ENCODE measurements at regions not wholly inside any gene's neighbourhood (a gene's known extent, or its start where the extent isn't known, plus 50 kb on each side); places are given as distances from the start of the nearest gene placed in this dataset.

DNA sequence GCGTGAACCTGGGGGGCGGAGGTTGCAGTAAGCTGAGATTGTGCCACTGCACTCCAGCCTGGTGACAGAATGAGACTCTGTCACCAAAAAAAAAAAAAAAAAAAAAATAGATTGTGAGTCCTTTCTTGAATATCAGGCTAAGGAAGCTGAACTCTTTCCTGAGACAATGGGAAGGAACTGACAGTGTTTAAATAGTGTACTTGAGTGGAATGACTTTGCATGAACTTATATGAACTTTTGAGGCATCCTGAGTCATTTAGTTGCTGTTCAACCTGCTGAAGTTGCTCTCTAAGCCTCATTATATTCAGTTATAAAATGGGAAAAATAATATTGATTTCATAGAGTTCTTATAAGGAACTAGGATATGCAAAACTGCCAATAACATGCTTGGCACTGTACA, 79.3 kb upstream of the LIMCH1 start:
- DNase-seq: no peak

DNA sequence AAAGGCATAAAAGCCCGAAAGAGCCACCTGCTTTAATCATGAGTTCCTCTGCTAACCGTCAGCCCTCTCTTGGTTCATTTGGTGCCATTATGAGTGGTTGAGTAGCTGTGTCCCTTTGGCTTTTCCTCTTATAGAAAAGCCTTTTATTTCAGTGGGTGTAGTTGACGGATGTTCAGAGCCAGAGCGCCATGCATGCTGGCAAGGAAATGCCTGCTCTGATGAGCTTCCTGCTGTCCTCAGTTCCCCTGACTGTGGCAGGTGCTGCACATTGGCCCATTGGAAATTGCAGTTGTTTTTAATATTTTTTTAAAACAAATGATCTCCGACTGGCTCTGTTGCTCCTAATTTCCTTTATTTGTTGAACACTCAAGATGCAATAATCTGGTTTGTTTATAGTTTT, 77.3 kb upstream of the LIMCH1 start:
- DNase-seq: no peak

DNA sequence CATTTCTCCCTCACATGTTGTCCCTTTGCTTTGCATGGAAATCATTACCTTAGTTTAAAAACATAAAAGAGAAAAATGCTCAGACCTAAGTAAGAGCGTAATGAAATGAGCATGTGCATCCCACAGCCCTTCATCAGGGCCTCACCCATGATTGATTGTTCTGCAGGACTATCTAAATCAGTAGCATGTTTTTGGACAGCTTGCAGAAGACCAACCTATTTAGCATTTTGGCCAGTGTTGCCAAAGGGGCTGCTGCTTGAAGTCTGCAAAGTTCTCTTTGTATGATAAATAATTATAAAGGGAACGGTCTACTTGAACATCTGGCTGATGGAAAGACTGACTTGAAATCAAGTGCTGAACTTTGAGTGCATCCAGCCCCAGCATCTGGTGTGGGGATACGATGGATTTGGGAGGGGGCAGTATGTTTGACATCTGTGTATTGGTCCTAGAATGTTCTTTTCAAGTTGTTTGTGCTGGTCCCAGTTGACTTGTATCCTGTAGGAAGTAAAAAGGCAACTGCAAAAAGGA, 76.1 kb upstream of the LIMCH1 start:
- no peak for DNase-seq

DNA sequence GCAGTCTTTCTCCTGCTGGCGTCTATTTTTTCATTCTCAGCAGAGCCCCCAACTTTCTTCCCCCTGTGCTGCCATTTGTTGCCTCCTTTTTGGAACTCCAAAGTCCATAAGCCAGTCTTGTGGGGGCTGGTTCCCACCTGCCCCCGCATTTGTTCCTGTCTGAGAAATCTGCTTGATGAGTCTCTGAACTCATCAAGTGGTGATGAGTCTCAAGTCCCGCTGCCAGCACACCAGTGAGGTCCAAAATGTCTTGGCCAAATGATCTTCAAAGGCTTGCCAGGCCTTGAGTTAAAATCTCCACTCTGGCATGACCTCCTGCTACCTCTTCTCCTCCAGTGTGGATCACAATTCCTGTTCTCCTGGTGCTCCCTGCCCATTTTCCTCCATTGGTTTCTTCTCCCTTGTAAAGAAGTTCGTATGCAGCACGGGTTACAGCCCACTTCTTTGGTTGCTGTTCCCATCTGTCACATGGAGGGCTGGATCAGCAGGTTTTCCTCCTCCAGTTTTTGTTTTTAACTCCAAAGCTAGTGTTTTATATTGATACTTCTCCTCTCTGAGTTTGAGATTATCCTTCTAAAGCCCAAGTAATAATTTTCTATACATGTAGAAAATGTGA, 72.7 kb upstream of the LIMCH1 start:
- no peak for DNase-seq

DNA sequence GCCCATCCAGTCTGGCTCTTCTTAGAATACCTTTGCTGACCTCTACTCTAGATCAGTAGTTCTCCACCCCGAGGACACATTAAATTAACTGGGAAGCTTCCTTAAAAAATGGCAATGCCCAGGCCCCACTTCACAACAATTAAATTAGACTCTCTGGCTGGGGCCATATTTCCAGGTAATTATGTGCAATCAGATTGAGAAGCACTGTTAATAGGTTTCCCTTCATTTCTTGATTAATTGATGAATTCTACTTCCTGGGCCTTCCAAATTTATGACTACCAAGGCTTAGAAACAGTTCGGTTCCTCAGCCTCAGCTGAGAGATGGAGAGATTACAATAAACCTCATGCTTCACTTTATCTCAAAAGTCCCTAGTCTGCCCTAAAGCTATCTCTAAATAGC, 71.7 kb upstream of the LIMCH1 start:
- DNase-seq: no peak

DNA sequence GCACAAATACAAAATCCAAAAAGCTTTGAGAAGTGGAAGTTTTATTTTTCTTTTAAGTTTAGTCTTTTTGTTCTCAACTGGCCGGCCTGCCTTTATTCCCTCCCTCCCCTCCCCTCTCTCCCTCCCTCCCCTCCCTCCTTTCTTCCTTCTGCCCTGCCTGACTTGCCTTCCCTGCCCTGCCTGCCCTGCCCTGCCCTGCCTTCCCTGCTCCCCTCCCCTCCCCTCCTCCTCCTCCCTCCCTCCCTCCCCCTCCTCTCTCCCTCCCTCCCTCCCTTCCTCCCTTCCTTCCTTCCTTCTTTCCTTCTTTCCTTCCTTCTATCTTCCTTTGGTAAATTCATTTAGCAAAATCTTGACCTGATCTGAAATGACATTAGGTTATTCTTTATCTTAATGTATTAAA, 69.8 kb upstream of the LIMCH1 start:
- no peak for DNase-seq

DNA sequence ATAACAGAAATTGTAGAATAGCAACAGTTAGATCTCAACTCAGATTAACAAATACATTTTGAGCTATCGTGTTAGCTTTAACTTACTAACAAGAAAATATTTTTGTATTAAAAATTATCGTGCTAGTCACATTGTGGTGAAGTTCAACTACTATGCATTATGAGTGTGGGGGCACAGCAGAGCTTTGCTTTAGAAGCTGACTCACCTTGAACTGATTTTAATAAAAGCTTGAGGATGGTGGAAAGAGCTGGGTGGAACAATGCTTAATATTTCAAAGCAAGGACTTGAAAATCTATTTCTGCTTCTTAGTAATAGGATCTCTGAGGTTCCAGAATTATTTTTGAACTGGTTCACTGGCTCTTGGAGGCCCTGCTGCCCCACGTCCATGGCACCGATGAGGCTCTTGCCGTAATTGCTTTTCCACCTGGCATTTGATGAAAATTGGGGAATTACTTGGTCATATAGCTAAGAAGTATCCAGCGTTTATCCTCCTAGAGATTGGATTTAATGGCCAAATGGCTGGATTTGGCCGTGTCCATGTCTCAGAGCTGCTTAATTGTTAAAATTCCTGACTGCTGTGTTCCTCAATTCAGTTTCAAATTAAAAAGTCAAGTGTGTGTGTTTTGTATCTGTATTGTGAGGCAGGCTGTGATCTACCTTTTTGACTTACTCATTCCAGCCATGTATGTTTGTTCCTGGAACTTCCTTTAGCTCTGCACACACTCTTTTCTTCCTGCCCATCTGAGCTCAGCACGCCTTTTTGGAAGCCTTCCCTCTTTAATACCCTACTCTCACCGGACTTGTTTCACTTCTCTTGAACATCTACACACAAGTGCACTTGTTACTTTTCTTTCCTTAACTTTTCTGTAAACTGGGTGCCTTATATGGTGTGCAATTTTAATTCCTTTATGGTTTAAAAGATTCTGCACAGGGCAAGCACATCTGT, 66.6 kb upstream of the LIMCH1 start:
- no peak for DNase-seq

DNA sequence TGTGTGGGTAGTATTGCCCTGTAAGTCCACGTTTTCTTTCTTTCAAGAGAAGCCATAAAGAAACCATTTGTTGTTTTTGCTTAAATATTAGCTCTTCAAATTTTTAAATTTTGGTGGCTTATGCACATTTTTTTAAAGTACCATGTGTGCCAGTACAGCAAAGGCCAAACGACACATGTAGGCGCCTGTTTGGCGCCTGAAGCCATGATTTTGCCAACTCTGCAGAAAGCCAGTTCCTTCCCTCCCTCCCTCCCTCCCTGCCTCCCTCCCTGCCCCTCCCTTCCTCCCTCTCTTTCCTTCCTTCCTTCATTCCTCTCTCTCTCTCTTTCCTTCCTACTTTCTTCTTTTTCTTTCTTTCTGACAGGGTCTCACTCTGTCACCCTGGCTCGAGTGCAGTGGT, 65.9 kb upstream of the LIMCH1 start:
- no peak for DNase-seq

DNA sequence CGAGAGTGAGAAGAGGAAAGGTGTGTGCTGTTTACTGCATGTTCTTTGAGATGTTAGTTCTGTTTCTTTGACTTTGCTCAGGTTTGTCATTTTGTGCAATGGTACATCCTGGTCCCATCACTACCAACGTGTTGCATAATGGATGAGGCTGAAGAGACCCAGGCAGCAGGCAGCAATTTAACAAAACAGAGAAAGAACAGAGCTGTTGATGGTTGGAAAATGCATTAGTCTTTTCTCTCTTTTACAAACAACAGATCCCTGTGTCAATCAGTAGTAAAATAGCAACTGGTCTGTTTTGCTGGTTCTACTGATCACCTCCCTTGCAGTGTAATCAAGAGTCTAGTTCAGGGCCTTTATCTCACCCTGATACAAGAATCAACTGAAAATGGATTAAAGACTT, 64.8 kb upstream of the LIMCH1 start:
- DNase-seq: no peak

DNA sequence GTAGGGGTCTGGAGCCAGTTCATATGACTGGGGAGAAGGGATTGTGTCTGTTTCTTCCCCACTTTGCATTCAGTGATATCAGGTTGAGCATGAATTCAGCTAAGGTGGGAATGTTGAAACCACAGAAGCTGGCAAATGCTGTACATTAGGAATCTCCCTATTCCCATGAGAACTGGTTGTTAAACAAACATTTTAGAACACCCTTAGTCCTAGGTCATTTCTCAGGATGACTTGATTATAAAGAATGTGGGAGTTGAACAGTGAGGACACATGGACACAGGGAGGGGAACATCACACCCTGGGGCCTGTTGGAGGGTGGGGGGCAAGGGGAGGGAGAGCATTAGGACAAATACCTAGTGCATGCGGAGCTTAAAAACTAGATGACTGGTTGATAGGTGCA, 62.6 kb upstream of the LIMCH1 start:
- no peak for DNase-seq

DNA sequence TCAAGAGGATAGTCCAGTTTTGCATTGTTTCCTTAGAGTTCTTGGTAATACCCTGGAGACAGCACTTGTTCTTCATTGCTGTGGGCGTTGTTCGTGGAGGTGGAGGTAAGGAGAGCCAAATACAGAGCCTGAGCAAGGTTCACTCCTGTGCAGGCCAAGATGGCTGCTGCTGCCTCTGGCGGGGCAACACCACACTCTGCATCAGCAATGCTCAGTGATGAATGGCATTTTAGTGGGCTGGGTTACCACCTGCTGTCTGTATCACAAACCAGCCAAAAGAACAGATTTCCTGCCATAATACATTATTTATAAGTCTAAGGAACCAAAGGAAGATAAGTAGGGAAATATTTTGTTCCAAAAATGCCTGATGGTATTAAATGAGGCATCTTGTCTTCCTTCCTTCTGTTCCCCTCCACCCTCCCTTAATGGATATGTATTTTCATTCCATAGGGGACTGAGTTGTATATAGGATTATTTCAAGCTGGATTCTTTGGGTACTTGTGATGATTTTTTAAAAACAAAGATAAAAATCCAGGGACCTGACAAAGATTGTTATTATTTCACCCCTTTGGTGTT, 61.6 kb upstream of the LIMCH1 start:
- DNase-seq: no peak

DNA sequence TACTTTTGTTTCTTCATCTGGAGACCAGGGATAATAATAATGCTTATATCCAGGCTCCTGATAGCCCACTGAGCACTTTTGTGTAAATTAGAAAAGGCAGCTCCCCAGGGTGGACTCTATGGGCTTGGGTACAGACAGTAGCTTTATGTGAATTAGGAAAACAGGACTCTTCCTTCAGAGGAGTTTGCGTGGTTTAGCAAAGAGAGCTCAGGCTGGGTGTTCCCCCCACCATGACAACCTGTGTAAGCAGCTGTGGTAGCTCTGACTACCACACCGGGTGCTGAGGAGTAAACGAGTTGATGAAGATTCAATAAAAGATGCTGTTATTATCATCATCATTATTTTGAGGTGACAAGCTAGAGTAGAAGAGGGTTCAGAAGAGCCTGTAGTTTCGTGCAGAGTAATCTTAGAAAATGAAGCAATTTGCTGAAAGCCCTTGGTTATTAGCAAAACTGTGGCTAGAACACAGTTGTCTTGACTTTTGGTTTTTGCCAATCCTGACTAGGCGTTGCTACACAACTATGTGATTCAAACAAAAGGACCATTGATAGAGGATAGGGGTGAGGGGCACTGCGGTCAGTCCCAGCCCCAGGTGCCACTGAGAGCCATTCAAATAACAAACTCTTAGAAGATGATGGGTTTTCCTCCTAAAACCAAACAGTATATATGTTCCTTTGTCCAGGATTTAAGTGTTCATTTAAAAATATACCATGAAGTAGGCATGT, 60.6 kb upstream of the LIMCH1 start:
- no peak for DNase-seq

DNA sequence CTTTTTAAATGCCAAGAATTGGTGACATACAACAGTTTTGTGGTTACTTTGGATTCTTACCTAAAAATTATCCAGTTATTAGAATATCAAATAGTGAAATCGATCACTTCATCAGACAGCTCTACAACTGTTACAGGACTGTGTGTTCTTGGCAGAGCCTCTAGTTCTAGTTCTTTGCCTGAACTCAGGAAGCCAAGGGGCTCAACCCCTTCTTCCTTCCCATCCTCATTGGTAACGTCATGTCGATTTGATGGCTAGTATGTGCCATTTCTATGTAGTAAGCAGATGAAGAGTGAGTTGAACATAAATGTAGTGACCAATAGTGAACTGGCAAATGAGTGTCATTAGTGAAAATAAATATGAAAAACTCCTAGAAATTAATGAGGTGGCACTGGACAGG, 59.4 kb upstream of the LIMCH1 start:
- DNase-seq: no peak

DNA sequence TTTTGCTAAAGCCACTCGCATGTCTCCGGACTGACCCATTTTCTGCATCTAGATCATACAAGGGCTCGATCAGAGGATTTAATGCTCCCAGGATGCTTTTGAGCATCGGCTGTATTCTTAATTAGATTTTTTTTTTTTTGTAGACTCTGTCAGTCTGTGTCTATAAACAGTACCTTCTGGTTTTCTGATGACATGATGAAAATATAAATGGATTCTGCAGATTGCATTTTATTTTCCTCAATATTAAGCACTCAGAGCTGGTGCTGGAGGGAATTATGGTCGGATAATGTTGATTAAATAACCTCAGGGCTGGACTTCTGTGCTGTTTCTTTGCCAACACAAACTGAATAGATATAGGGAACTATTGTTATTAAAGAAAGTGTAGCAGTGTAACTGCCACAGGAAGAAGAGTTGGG, 57.1 kb upstream of the LIMCH1 start:
- no peak for DNase-seq

DNA sequence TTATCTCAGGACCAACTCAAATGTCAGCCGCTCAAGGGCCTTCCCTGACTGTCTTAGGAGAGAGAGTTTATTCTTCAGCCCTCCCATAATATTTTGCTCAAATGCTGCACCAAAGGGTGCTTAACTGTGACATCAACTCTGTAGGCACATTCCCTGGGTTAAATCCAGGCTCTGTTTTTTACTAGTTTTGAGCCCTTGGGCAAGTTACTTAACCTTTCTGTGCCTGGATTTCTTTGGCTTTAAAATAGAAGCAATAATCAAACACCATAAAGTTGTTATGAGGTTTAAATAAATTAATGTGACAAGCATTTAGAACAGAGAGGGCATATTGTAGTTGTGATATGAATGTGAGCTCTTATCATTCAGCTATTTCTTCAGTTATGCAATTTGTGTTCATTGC, 54.2 kb upstream of the LIMCH1 start:
- DNase-seq: no peak

DNA sequence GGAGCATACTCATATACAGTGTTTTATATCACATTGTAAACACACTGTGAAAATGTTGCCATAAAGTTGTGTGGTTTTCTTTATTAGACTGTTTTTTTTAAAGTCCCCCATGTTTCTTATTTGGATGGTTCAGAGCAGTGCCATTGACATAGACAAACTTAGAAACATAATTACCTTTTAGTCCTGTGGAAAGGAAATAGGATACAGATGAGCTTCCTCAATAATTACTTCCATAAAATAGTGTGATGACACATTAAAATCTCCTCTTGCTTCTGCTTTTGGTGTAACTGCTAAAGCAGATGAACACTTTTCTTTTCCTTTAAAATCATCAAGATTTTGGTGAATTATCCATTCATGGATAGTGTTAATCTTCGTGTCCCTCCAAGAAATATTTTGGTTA, 52.9 kb upstream of the LIMCH1 start:
- DNase-seq: no peak

DNA sequence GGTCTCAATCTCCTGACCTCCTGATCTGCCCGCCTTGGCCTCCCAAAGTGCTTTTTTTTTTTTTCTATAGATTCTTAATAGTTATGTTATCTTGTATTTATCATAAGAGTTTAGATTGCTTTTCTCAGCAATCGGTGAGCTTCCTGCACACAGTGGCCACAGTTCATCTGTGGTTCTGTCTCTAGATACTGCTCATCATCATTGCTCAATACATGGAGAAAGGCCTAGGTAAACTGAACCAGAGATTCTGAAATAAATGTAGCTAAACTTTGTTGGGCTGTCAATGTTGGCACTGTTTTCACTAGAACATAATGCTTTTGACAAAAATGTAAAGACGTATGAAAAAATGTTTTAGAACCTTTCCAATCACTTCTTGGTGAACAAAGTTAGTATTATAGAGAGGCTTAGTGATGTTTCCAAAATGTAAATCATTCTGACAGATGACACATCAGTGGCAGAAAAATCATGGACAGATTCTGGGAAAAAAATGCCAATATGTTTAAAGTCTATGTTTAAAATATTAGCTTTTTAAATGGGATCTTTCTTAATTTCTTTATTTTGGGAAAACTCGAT, 50.0 kb upstream of the LIMCH1 start:
- no peak for DNase-seq
